Central memory CD8-positive, alpha-beta T cell (primary cell): ENCODE measurements at regions not wholly inside any gene's neighbourhood (a gene's known extent, or its start where the extent isn't known, plus 50 kb on each side); places are given as distances from the start of the nearest gene placed in this dataset.

Experiments
- ATAC-seq: fragments of 150-1000 bp; cut with Tn5 transposase; replicated peaks from 2 replicates; pipeline ENCODE4 v1.10.0; 2022; ENCODE audit warnings: mild to moderate bottlenecking, moderate FRiP score, moderate number of reproducible peaks; ENCODE audit not compliant: poor library complexity, severe bottlenecking; ENCODE audit errors: extremely low read depth
- DNase-seq, 2 donors: peaks; one replicate each; pipeline ENCODE4 v3.0.0; 2021; ENCODE audit warnings: low spot score in 2 of 2
- H3K27ac Mint-ChIP-seq: one replicate; pipeline ENCODE4 v1.8.0; 2022; ENCODE audit warnings: low read depth, mild to moderate bottlenecking, moderate library complexity, mixed read lengths
- H3K27me3 Mint-ChIP-seq: one replicate; pipeline ENCODE4 v1.8.0; 2022; ENCODE audit warnings: mixed read lengths
- H3K36me3 Mint-ChIP-seq: one replicate; pipeline ENCODE4 v1.8.0; 2022; ENCODE audit warnings: mild to moderate bottlenecking, moderate library complexity, mixed read lengths; ENCODE audit not compliant: insufficient read depth
- H3K4me1 Mint-ChIP-seq: one replicate; pipeline ENCODE4 v1.8.0; 2022; ENCODE audit warnings: mixed read lengths
- H3K4me3 Mint-ChIP-seq: one replicate; pipeline ENCODE4 v1.8.0; 2022; ENCODE audit warnings: mild to moderate bottlenecking, moderate library complexity, mixed read lengths
- H3K9me3 Mint-ChIP-seq: one replicate; pipeline ENCODE4 v1.8.0; 2022; ENCODE audit warnings: mixed read lengths

DNA sequence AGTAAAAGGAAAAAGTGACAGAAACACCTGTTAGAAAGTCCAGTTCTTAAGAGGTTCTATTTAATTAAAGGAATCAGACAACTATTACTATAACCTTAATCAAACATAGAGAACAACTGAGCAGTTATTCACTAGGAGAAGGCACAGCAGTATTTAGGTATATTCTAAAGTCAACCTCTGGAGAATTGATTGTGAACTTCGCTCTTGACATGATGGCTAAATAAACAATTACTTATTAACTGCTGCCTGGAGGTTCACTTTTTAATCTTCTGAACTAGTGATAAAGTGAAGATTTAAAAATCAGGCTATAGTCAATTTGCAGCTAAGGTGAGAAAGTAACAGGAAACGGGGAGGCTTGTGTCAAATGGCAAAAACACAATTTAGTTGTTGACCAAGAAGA is 557.3 kb downstream of the FAM181B start:
- H3K4me3 Mint-ChIP-seq, result no peak overlapping the region
- DNase-seq (no peak), ATAC-seq (no peak)
- H3K4me1 Mint-ChIP-seq, result no peaks in the 10 kb centered on the region
- no peaks in the 10 kb centered on the region for H3K36me3 Mint-ChIP-seq
- no peaks in the 10 kb centered on the region for H3K9me3 Mint-ChIP-seq
- H3K27me3 Mint-ChIP-seq, result no peaks in the 10 kb centered on the region
- H3K27ac Mint-ChIP-seq, result no peak overlapping the region

DNA sequence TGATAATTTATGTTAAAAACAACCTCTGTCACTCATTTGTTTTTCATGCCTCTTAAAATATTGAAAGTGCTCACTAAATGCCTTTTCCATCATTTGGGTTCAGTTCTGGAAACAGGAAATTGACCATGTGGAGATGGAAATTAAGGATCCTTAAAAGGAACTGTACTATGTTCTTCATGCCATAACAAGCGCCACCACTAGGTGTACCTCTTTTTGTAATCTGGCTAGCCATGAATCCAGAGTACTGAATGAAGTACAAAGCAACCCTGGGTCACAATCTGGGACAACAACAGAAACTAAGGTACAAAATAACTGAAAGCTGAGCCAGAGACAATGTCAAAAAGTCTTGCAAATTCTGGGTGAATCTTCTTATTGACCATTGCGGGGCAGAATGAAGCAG is 559.1 kb downstream of the FAM181B start:
- ATAC-seq (no peak), DNase-seq (no peak)
- H3K4me1 Mint-ChIP-seq, result no peaks in the 10 kb centered on the region
- H3K27ac Mint-ChIP-seq, result no peak overlapping the region
- H3K9me3 Mint-ChIP-seq, result no peaks in the 10 kb centered on the region
- H3K27me3 Mint-ChIP-seq, result no peaks in the 10 kb centered on the region
- no peaks in the 10 kb centered on the region for H3K36me3 Mint-ChIP-seq
- no peak overlapping the region for H3K4me3 Mint-ChIP-seq

DNA sequence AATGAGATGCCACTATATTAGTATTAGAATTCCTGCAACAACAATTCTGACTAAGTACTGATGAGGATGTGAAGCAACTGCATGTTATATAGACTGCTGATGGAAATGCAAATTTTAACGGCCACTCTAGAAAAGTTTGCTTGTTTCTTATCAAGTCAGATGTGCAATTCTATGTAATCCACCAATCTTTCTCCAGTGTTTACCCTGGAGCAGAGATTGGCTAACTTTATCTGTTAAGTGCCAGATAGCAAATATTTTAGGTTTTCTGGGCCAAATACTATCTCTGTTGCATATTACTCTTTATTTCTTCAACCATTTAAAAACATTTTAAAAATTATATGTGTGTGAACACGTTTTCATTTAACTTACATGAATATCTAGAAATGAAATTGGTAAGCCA is 586.9 kb downstream of the FAM181B start:
- Mint-ChIP-seq H3K27ac (no peak overlapping the region), H3K27me3 (no peaks in the 10 kb centered on the region), H3K36me3 (no peaks in the 10 kb centered on the region), H3K4me3 (no peak overlapping the region), H3K4me1 (no peaks in the 10 kb centered on the region), H3K9me3 (peaks cover 7% of the 10 kb centered on the region)
- no peak for ATAC-seq
- no peak for DNase-seq

DNA sequence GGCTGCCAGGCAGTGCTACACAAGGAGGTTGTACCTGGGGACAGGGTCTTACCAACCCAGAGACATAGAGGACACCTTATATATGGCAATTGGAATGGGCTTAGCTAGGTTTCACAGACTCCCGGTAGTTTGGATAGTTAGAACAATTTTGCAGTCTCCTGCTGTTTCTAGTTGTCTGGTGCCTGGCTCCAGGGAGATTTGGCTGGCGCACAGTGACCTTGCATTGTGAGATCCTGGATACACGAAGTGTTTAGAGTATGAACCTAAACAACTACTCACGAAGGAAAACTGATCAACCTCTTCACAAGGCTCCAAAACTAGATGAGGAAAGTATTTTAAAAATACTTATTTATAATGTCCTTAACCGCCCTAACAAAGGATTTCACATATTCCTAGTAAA is 614.7 kb downstream of the FAM181B start:
- no peak for ATAC-seq
- Mint-ChIP-seq H3K9me3 (no peaks in the 10 kb centered on the region), H3K4me1 (no peaks in the 10 kb centered on the region), H3K27me3 (no peaks in the 10 kb centered on the region), H3K36me3 (peaks cover 2% of the 10 kb centered on the region), H3K27ac (no peak overlapping the region), H3K4me3 (no peak overlapping the region)
- DNase-seq, result no peak

DNA sequence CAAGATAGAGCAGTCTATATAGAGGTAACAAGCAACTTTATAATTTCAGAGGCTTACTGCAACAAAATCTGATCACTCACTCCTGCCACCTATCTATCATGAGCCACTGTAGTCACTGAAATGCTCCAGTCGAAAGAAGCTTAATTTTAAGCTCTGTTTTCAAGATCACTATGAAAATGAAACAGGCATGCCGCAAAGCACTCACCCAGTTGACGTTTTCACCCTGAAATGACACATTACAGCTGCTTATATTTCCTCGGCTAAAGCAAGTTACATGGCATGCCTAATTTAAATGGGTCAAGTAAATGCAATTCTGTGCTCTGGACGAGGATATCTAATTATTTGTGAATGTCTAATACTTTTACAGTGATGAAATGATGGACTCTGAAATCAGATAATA is 616.3 kb downstream of the FAM181B start:
- H3K4me3 Mint-ChIP-seq, result no peak overlapping the region
- H3K27me3 Mint-ChIP-seq, result no peaks in the 10 kb centered on the region
- H3K9me3 Mint-ChIP-seq, result no peaks in the 10 kb centered on the region
- H3K36me3 Mint-ChIP-seq, result no peaks in the 10 kb centered on the region
- ATAC-seq (no peak), DNase-seq (no peak)
- no peaks in the 10 kb centered on the region for H3K4me1 Mint-ChIP-seq
- no peak overlapping the region for H3K27ac Mint-ChIP-seq

DNA sequence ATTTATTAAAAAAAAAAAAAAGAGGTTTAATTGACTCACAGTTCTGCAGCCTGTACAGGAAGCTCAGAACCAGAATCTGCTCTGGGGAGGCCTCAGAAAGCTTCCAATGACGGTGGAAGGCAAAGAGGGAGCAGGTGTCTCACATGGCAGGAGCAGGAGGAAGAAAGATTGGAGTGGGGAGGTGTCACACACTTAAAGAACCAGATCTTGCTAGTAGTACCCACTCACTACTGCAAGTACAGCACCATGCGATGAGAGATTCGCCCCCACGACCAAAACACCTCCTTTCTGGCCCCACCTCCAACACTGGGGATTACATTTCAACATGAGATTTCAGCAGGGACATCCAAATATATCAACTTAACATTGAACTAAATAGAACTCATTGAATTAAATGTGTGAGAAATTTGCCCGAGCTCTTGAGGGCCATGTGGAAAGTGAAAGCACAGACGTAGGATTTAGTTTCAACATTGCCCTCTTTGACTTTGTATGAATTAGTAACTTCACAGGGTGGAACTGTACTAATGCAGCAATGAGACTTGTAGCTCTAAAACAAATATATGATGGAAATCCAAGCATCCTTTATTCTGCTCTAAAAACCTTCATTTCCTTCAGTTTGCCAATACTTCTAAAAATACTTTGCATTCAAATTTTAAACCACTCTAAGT is 628.2 kb downstream of the FAM181B start:
- no peaks in the 10 kb centered on the region for H3K9me3 Mint-ChIP-seq
- no peak overlapping the region for H3K4me3 Mint-ChIP-seq
- ATAC-seq (no peak), DNase-seq (no peak)
- H3K27me3 Mint-ChIP-seq, result no peaks in the 10 kb centered on the region
- no peak overlapping the region for H3K27ac Mint-ChIP-seq
- H3K4me1 Mint-ChIP-seq, result no peaks in the 10 kb centered on the region
- no peaks in the 10 kb centered on the region for H3K36me3 Mint-ChIP-seq

DNA sequence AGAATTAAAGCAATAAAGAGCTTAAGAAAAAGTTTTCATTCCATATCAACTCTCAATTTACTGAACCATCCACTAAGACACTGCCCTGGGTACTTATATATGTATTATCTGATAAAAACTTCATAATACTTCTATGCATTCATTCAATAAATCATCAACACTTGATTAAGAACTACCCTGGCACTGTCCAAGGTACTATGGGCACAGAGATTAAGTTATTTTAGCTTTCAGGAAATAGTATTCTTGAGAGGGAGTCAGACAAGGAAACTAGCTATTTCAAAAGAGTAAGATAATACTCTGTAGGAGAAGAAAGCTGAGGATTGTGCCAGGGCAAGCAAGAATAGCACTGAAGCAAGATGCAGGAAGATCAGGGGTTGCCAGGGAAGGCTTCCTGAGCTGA is 640.8 kb downstream of the FAM181B start:
- H3K27ac Mint-ChIP-seq, result no peak overlapping the region
- no peaks in the 10 kb centered on the region for H3K36me3 Mint-ChIP-seq
- ATAC-seq, result no peak
- no peak overlapping the region for H3K4me3 Mint-ChIP-seq
- H3K9me3 Mint-ChIP-seq, result peaks cover 5% of the 10 kb centered on the region
- no peaks in the 10 kb centered on the region for H3K4me1 Mint-ChIP-seq
- no peak for DNase-seq
- H3K27me3 Mint-ChIP-seq, result no peaks in the 10 kb centered on the region

DNA sequence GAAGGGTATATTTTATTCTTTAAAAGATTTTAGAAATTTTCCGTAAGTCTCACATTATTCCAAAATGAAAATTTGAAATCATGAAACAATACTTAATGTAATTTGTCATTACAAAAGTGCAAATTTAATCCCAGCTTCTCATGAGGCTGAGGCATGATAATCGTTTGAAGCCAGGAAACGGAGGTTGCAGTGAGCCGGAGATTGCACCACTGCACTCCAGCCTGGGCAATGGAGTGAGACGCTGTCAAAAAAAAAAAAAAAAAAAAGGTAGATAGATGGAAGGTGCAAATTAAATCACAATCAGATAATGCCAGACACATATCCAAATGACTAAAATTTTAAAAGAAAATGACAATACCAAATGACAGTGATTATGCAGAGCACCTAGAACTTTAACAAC is 644.2 kb downstream of the FAM181B start:
- Mint-ChIP-seq H3K36me3 (no peaks in the 10 kb centered on the region), H3K27ac (no peak overlapping the region), H3K27me3 (no peaks in the 10 kb centered on the region), H3K4me3 (no peak overlapping the region), H3K9me3 (no peaks in the 10 kb centered on the region), H3K4me1 (no peaks in the 10 kb centered on the region)
- ATAC-seq (no peak), DNase-seq (no peak)

DNA sequence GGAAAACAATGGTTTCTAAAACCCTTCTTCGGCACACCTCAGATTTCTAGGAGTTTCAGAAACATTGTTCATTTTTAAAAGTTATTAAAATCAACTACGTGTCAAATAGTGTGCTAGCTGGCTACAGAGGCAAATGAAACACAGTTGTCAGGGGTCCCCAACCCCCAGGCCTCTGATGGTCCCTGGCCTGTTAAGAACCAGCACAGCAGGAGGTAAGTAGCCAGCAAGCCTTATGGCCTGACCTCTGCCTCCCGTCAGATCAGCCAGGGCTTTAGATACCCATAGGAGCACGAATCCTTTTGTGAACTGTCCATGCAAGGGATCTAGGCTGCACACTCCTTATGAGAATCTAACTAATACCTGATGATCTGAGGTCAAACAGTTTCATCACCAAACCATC is 648.2 kb downstream of the FAM181B start:
- no peaks in the 10 kb centered on the region for H3K4me1 Mint-ChIP-seq

DNA sequence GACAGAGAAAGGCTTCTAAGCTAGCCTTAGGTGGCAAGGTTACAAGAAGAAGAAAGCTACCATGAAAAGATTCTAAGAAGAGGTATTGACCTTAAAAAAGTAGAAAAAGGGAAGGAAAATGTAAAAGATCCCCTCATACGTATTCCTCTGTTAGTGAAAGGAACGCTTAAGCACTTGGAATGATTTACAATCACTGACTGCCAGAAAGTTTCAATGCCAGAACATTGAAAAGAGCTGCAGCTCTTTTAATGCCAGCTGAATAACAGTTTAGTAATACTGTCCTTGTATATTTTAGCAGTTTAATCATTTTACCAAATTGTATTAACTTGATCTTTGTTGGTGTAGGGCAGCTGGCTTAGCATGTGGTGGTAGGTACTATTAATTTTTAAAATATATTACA is 650.7 kb downstream of the FAM181B start:
- no peak overlapping the region for H3K27ac Mint-ChIP-seq
- H3K9me3 Mint-ChIP-seq, result no peaks in the 10 kb centered on the region
- no peak for DNase-seq
- no peaks in the 10 kb centered on the region for H3K36me3 Mint-ChIP-seq
- ATAC-seq, result no peak
- no peak overlapping the region for H3K4me3 Mint-ChIP-seq
- H3K4me1 Mint-ChIP-seq, result no peaks in the 10 kb centered on the region
- H3K27me3 Mint-ChIP-seq, result peaks cover 7% of the 10 kb centered on the region

More for the DNA sequence above, 648.2 kb downstream of the FAM181B start:
- H3K27ac Mint-ChIP-seq, result no peak overlapping the region
- ATAC-seq (no peak), DNase-seq (no peak)
- H3K27me3 Mint-ChIP-seq, result no peaks in the 10 kb centered on the region
- H3K36me3 Mint-ChIP-seq, result no peaks in the 10 kb centered on the region
- H3K4me3 Mint-ChIP-seq, result no peak overlapping the region
- no peaks in the 10 kb centered on the region for H3K9me3 Mint-ChIP-seq

DNA sequence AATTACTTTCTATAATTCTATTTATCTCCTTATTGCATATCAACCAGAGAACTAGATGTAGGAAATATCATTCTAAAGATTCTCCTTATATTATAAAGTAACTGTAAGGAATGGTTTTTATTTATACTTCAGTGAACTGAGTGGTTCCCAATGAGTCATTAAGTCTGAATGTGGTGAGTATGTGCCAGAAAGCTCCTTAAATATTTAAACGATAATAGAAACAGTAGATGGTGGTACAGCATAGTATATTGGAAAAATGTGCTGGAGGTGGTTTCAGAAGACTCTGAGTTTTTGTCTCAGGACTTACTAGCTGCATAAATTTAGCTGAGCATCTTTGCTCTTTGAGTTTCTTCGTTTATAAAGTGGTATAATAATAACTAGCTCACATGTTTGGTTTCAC is 653.5 kb downstream of the FAM181B start:
- no peak for ATAC-seq
- H3K27ac Mint-ChIP-seq, result no peak overlapping the region
- no peak overlapping the region for H3K4me3 Mint-ChIP-seq
- H3K36me3 Mint-ChIP-seq, result no peaks in the 10 kb centered on the region
- peaks cover 15% of the 10 kb centered on the region for H3K27me3 Mint-ChIP-seq
- no peaks in the 10 kb centered on the region for H3K4me1 Mint-ChIP-seq
- no peaks in the 10 kb centered on the region for H3K9me3 Mint-ChIP-seq
- DNase-seq, result no peak

DNA sequence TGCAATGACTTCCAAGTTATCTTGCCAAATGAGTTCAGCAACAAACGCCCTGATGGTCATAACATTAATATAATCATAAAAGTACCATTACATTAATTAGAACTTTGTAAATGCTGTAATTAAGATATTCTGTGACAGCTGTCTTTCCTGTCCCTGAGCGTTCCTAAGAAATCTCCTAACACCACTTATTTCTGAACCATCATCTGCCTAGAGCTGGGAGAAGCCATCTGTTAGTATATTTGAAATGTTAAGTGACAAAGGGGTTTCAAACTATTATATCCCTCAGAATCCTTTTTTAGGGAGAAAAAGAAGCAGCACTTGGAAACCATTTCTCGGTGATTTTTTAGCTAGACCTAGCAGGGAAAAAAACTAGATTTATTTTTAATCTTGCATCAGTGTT is 657.5 kb downstream of the FAM181B start:
- no peaks in the 10 kb centered on the region for H3K36me3 Mint-ChIP-seq
- peaks cover 13% of the 10 kb centered on the region for H3K4me1 Mint-ChIP-seq
- H3K9me3 Mint-ChIP-seq, result no peaks in the 10 kb centered on the region
- DNase-seq (no peak), ATAC-seq (no peak)
- no peak overlapping the region for H3K27ac Mint-ChIP-seq
- H3K4me3 Mint-ChIP-seq, result no peak overlapping the region
- H3K27me3 Mint-ChIP-seq, result peaks cover 15% of the 10 kb centered on the region

DNA sequence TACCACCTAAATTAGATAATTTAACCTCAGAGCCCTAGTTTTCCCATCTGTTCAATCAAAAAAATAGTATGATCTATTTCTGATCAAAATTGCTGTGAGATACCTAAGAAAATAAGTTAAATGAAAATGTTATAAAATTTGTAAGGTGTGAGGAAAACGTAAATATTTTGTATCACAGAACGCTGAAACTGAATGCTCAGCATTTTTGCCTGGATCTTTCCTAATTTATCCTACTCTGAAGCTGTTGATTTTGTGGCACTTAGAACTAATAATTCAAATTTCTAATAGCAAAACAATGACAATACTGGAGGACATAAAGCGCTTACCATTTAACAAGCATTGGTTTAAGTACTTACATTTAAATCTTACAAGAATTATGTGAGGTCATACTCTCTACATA is 674.2 kb downstream of the FAM181B start:
- Mint-ChIP-seq H3K27me3 (no peaks in the 10 kb centered on the region), H3K9me3 (no peaks in the 10 kb centered on the region)

DNA sequence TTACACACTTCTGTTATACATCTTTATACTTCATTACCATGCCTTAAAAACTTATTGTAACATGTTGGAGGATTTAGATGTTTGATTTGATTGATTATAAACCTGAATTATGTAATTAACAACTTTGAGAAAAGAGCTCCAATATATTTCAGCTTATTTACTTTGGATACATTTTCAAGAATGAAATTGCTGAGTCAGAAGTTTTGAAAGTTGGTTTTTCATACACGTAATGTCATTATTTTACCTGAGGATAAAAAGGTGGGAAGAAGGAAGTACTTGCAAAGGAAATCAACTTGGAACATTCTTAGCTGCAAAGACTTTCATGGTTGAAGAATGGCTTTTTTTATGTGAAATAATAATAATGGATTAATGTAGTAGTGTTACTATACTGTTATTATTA is 677.2 kb downstream of the FAM181B start:
- no peak for ATAC-seq
- H3K4me3 Mint-ChIP-seq, result no peak overlapping the region
- peaks cover 15% of the 10 kb centered on the region for H3K27me3 Mint-ChIP-seq
- H3K9me3 Mint-ChIP-seq, result no peaks in the 10 kb centered on the region
- H3K36me3 Mint-ChIP-seq, result no peaks in the 10 kb centered on the region
- no peak for DNase-seq
- H3K4me1 Mint-ChIP-seq, result no peaks in the 10 kb centered on the region
- H3K27ac Mint-ChIP-seq, result no peak overlapping the region

More for the DNA sequence above, 674.2 kb downstream of the FAM181B start:
- no peak overlapping the region for H3K27ac Mint-ChIP-seq
- no peak overlapping the region for H3K4me3 Mint-ChIP-seq
- ATAC-seq (no peak), DNase-seq (no peak)
- H3K36me3 Mint-ChIP-seq, result no peaks in the 10 kb centered on the region
- H3K4me1 Mint-ChIP-seq, result no peaks in the 10 kb centered on the region
